ENCODE measurements at regions not wholly inside any gene's neighbourhood (a gene's known extent, or its start where the extent isn't known, plus 50 kb on each side); places are given as distances from the start of the nearest gene placed in this dataset.

GRCh38 chr18:11511434-11512095, 97.8 kb upstream of the SLC35G4 start:
- DNase-seq = no peak

DNA sequence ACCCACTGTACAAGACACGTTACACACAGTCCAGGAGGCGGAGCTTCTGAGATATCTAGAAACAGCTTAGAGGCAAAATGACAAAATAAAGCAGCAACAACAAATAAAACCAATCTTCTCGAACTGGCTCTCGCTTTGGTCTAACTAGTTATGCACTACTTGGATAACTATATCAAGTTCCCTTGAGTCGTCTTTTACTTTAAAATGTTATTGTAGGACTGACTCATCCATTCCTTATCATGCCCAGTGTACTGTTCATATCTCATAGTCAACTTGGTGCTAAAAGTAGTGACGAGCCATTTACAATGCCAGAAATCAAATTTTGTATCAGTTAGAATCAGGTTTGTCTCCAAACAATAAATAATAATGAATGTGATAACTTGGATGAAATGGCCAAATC, 102.5 kb upstream of the SLC35G4 start:
- DNase-seq = no peak

DNA sequence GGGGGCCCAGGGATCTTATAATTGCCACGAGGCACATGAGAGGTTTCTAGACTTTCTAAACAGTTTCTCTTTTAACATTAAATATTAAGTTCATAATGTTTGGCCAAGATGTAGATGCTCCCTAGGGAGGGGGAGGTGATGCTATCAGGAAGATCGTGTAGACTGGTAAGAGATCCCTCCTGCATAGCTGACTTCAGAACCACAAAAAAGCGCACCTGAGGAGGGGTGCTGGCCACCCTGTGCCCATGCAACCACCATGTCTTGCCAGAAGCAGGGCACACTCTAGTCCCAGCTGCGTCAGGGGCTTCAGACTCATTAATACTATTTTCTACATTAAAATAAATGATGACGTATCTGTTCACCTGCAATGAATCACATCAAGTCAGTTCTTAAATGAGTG, 103.4 kb upstream of the SLC35G4 start:
- DNase-seq = no peak

DNA sequence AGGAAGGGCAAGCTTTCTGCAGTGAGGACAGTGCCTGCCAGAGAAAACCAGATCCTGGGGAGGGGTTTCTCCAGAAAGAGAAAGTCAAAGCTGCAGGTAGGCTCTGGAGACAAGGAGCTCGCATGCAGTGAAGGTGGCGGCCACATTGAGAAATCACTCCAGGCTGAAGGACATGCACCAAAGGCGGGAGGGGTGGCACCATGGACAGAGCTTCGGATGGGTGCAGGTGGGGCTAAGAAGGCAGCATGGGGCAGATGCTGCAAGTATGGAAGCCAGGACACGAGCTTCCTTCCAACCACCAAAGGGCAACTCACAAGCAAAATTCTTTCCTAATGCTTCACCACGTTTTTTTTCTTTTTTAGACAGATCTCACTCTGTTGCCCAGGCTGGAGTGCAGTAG, 104.4 kb upstream of the SLC35G4 start:
- no peak for DNase-seq

DNA sequence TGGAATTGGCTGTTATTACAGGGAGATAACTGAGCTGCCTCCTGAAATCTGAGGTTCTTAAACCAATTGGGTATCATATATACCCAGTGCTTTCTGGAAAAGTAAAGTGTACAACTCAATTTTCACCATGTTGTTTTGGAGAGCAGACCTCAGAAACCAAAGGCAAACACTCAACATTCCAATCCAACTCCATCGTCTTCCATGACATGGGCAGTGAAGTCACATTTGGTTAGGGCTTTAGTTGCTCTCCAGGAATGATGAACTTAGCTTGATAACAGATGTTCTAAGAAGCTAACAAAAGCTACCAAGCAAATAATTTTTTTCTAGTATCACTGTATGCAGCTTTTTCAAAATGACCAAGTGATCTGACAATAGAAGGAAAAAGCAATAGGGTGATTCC, 107.0 kb upstream of the SLC35G4 start:
- DNase-seq = no peak

DNA sequence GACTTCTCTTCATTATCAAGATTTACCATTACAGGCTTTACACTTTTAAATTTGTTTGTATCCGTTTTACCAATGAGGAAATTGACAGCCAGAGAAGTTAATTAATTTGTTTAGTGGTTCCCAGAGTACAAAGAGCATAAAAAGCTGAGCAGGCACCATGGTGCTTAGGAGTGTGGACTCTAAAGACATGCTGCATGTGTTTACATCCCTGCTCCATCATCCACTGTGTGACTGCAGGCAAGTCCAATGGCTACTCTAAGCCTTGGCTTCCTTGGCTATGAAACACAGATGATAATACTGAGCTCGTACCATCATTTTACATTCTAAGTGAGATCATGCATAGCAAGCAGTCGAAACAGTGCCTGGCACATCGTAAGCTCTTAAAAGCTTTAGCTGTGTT, 108.0 kb upstream of the SLC35G4 start:
- no peak for DNase-seq

DNA sequence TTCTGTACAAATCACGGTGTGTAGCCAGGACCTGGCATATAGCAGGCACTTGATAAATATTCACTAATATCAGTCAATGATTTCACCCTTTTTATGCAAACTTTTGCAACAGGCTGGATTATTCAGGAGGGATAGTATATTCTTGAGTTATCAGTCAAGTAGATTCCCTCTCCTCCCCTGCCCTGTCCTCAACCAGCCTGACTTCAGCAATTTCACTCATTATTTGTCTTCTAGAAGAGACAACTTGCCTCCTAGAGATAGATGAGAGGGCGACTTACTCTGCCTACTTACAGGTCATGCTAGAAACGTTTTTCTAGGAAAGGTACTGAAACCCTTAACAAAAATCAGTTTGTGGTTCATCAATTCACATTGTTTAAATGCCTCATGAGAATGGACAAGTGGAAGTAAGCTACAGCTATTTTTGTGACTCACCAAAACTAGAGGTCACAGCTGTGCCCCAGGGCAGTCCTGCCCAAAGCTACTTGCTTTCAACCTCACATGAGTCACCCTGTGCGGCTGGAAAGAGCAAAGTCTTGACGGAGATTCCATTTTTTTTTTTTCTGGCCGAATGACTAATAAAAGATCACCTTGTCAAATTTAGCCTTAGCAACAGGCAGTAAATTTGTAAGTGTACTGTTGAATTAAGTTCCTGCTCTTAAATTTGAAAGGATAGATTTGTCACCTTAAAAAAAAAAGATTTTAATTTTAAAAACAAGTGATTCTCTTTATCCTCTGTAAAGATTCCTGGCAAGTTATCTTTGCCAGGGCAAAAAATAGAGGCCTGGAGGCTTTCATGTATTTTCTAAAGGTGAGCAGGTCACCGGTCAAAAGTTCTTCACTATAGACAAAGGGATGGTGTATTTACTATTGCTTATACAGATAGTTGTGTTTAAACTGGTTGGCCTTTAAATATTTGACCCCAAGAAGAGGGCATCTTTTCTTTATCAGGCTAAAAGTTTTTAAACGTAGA, 109.0 kb upstream of the SLC35G4 start:
- no peak for DNase-seq

DNA sequence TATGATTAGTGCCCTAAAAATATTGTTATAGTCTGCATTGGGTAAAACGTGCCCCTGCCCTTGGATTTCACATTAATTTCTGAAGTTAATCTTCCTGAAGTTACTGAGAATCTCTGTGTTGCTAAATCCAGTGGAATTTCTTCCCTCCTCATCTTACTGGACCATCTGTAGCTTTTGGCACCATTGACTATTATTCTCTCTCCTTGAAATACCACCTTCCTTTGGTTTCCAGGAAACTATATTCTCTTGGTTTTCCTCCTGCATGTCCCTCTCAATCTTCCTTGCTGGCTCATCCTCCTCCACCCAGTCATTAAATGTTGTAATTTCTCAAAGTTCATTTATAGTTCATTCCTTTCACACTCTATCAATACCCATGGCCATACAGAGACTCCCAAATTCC, 110.6 kb upstream of the SLC35G4 start:
- no peak for DNase-seq

GRCh38 chr18:11497585-11497984, 111.8 kb upstream of the SLC35G4 start:
- no peak for DNase-seq

- DNase-seq = no peak
These were observed 112.7 kb upstream of the SLC35G4 start for GRCh38 chr18:11496526-11497172.

GRCh38 chr18:11495441-11495840, 114.0 kb upstream of the SLC35G4 start:
- no peak for DNase-seq

DNA sequence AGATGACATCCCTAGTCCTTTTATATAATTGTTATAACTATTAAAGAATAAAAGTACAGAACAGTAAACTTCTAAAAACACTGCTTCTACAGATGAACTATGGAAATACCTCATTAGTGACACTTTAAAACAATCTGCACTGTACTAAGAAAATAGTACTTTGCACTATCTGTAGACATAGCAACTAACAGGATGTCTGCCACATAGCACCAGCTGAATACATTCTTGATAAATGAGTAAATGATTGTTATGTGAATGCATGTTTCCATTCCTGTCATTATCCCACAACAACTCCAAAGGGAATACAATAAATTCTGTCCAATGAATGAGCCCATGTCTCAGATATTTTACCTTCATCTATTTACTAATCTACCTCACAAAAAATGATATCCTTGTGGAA, 115.3 kb upstream of the SLC35G4 start:
- DNase-seq = no peak

DNA sequence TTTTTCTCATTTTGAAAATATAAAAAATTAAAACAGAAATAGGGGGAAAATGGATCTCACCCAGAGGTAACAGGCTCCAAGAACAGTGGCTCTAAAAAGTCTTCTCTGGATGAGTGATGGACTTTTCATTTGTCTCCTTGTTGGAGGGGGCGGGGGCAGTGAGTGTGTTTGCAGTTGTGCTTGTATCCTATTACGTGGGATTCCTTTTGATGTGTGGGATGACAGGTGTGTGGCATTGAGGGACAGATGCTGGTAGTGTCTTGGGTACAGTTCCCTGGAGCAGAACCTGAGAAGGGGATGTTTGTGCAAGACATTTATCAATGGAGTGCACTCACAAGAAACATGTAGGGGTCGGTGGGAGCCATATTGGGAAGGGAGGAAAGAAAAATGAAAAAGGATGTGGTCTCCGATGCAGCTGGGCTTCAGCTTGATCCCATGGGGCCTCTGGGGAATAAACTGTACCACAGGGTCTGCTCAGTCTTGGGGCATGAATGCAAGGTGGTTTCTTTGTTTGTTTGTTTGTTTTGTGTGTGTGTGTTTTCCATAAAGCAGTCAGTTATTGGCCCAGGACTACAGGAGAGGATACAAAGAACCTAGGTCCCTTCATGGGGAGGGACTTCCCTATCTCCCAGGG, 120.0 kb upstream of the SLC35G4 start:
- DNase-seq = no peak

DNA sequence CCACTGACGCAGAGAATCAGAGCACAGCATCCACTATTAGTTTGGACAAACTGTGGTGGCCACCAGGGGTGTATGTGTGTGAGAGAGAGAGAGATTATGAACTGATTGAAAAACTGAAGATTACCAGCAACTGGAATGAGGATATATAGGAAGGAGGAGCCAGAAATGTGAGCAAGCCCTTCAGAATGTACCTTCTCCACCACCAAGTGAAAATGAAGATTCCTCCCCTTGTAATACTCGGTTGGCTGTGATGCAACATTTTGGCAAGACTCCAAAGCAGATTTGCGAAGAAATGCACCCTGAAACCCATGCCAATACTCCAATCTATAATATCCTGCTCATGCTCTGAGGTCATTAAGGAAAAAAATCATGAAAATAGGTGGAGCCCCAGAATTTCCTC, 121.2 kb upstream of the SLC35G4 start:
- no peak for DNase-seq

- DNase-seq = no peak
These were observed 122.0 kb upstream of the SLC35G4 start for GRCh38 chr18:11487390-11487789.

DNA sequence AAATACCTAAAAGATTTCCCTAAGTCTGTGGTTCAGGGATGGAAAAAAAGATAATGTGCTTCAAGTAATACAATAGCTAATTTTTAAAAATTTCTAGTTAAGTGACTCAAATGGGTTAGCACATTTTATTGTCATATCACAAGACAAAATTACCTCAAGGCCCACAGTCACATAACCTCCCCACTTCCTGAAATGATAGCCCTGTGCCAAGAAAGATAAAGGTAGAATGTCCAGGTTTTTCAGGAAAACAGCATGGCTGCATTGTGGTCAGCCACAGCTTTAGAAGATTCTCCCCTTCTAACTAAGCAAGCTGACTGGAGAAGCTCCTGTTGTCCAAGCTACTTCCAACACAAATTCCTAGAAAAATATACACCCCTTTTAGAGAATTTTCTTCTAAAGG, 127.1 kb upstream of the SLC35G4 start:
- DNase-seq = no peak

GRCh38 chr18:11480692-11481091, 128.7 kb upstream of the SLC35G4 start:
- no peak for DNase-seq

DNA sequence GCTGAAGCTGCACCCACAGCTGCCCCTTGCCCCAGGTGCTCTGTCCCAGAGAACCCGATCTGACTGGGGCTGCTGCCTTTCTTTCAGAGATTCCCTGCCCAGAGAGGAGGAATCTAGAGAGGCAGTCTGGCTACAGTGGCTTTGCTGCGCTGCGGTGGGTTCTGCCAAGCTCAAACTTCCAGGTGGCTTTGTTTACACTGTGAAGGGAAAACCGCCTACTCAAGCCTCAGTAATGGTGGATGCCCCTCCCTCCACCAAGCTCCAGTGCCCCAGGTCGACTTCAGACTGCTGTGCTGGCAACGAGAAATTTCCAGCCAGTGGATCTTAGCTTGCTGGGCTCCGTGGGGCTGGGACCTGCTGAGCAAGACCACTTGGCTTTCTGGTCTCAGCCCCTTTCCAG, 130.4 kb upstream of the SLC35G4 start:
- DNase-seq = peak; percentile 20

GRCh38 chr18:11470941-11471340, 138.5 kb upstream of the SLC35G4 start:
- no peak for DNase-seq

DNA sequence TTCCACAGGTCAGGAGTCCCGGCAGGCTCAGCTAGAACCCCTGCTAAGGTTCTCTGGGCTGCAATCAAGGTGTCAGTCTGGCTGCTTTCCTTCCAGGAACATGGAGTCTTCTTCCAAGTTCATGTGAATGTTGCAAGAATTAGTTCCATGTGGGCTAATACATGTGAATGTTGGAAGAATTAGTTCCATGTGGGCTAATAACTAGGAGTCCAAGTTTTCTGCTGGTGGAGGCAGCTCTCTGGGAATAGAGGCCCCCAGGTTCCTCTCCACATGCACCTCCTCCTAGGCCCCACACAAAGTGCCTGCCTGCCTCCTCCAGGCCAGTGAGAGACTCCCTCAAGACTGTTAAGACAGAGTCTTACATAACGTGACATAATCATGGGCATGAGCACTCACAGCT, 140.8 kb upstream of the SLC35G4 start:
- DNase-seq = no peak

DNA sequence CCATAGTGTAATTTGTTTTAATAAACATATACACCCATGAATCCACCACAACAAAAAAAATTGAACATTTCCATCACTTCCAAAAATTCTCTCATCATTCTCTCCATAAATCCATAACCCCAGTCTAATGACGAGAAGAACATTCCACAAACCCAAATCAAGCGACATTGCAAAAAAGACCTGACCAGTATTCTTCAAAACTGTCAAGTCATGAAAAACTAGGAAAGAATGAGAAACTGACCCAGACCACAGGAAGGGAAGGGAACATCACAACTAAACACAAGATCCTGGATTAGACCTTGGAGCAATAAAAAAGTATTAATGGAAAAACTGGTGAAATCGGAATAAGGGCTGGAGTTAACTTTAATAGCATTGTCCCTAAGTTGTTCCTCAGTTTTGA, 141.3 kb upstream of the SLC35G4 start:
- DNase-seq = no peak

GRCh38 chr18:11467611-11468010, 141.8 kb upstream of the SLC35G4 start:
- no peak for DNase-seq

DNA sequence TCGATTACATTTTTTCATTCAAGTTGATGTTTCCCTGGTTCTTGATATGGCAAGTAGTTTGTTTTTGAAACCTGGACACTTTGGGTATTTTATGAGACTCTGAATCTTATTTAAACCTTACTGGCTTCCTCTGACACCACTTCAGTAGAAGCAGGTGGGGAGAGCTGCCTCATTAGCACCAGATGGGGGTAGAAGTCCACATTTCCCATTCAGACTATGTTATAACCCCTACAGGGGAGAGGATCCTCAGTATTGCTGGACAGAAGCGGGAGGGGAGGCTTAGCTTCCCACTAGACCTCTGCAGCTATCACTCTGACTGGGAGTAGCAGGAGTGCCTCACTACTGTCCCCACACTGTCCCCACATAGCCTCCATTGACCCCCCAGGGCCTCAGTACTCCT, 145.3 kb upstream of the SLC35G4 start:
- DNase-seq = no peak
